C4-2B (cell line): ENCODE measurements at regions not wholly inside any gene's neighbourhood (a gene's known extent, or its start where the extent isn't known, plus 50 kb on each side); places are given as distances from the start of the nearest gene placed in this dataset.

Source experiments
- CTCF ChIP-seq: fragments of 450-650 bp; conservative IDR thresholded peaks from 2 replicates; pipeline ENCODE4 v1.5.1; 2017; ENCODE audit warnings: mild to moderate bottlenecking
- ZFX ChIP-seq: fragments of 450-650 bp; IDR thresholded peaks from 2 replicates; pipeline ENCODE4 v1.6.1; 2017

- no peak for TF ChIP-seq CTCF
- no peak for TF ChIP-seq ZFX
Observed at GRCh38 chr11:92628401-92629292, 340.8 kb upstream of the MTNR1B start.
